AG04449 (cell line): ENCODE measurements at regions not wholly inside any gene's neighbourhood (a gene's known extent, or its start where the extent isn't known, plus 50 kb on each side); places are given as distances from the start of the nearest gene placed in this dataset.

Source experiments
- CTCF ChIA-PET: fragments of 350-600 bp; formaldehyde crosslinking; extraction: SDS; loops from one replicate; lab custom pipeline; 2021; ENCODE audit warnings: antibody characterized with exemption; lab: Yijun Ruan, JAX
- POLR2A ChIA-PET: fragments of 400-600, 350-600 bp; formaldehyde crosslinking; extraction: SDS; loops from one replicate; lab custom pipeline; 2020; ENCODE audit warnings: antibody characterized with exemption, inconsistent platforms; lab: Yijun Ruan, JAX
- DNase-seq: peaks from one replicate; pipeline ENCODE4 v3.0.0-alpha.2; 2010; ENCODE audit warnings: low read depth, low spot score
- H3K4me3 ChIP-seq: 2 replicates; pipeline ENCODE4 v1.5.1; 2011; ENCODE audit warnings: low read depth, mild to moderate bottlenecking, control low read depth, low read length
- TF ChIP-seq, protein P1 (sequence below): IDR thresholded peaks from one replicate; pipeline ENCODE4 v1.5.1; 2011; ENCODE audit warnings: mild to moderate bottlenecking, moderate library complexity, low read length, control low read depth, inconsistent platforms; ENCODE audit not compliant: insufficient read depth; ENCODE audit errors: missing control alignments

DNA sequence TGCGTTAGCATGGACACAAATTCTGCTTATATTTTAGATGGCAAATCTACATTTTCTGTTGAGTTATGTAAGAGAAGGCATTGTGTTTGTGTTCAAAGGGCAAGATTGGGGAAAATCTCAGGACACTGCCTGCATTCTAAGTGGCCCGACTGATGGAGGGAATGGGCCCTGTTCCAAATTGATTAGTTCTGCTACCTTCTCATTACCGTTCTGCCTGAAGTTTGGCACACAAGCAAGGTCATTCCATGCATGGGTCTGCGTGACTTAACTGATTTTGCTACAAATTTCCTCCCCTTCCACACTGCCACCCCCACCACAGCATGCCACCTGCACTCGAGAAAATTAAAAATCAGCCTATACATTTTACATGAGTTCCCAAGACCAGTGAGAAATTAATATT is 409.9 kb downstream of the BRINP1 start:
- ChIA-PET POLR2A (no interaction called here), CTCF (no interaction called here)
- TF ChIP-seq, protein P1, sequence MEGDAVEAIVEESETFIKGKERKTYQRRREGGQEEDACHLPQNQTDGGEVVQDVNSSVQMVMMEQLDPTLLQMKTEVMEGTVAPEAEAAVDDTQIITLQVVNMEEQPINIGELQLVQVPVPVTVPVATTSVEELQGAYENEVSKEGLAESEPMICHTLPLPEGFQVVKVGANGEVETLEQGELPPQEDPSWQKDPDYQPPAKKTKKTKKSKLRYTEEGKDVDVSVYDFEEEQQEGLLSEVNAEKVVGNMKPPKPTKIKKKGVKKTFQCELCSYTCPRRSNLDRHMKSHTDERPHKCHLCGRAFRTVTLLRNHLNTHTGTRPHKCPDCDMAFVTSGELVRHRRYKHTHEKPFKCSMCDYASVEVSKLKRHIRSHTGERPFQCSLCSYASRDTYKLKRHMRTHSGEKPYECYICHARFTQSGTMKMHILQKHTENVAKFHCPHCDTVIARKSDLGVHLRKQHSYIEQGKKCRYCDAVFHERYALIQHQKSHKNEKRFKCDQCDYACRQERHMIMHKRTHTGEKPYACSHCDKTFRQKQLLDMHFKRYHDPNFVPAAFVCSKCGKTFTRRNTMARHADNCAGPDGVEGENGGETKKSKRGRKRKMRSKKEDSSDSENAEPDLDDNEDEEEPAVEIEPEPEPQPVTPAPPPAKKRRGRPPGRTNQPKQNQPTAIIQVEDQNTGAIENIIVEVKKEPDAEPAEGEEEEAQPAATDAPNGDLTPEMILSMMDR, result no peak
- no peak overlapping the region for H3K4me3 ChIP-seq
- no peak for DNase-seq

DNA sequence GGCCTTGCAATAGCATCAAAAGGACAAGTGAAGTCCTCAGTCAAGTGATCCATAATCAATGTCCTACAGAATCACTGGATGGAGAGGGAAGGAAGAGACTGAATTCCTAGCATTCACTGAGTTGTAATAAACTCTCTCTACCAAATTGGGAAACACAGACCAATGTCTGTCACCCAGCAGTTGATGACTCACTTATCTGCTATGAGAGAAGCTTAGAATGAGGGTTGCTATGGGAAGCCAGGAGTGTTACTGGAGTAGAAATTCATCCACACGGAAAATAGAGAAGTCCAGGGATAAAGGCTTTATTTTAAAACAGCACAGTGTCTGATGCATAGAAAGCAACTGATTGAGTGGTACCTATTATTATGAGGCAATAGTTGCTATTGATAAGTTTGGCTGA is 407.4 kb downstream of the BRINP1 start:
- ChIA-PET CTCF (no interaction called here), POLR2A (no interaction called here)
- DNase-seq, result peak; percentile 29
- TF ChIP-seq, protein P1, result no peak
- no peak overlapping the region for H3K4me3 ChIP-seq

DNA sequence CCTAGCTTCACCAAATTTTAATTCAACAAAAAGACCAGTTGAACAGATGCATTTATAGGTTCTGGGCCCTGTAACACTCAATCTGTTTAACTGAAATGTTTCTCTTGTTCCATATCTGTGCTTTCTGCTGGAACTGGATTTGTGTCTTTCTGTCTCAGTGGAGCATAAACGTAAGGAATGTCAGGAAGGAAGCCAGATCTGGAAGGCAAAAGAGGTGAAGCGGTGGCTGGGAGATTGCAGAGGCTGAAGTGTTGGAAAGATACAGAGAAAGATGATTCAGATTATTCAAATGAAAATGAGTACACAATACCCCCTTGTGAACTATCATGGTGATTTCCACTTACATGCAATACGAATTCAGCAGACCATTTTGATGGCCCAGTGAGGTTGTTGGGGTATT is 406.8 kb downstream of the BRINP1 start:
- ChIA-PET CTCF (no interaction called here), POLR2A (no interaction called here)
- TF ChIP-seq, protein P1, result no peak
- DNase-seq, result no peak
- no peak overlapping the region for H3K4me3 ChIP-seq

DNA sequence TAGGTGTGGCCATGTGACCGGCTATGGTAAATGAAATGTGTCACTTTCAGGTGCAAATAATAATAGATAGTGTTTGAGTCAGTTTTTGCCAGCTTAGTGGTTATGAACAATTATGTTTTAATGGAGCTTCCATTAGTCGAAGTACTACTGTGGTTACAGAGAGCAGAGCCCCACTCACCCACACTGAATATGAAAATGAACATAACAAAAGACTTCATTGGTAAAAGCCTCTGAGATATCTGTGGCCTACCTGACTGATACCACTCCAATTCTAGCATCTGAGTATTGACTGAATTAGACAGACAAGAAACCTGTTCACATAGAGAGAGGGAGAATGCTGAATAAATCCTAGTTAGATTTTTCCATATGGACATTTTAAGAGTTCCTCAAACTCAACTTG is 405.6 kb downstream of the BRINP1 start:
- DNase-seq, result no peak
- TF ChIP-seq, protein P1, result no peak
- CTCF ChIA-PET, result no interaction called here
- POLR2A ChIA-PET, result no interaction called here
- H3K4me3 ChIP-seq, result no peak overlapping the region

DNA sequence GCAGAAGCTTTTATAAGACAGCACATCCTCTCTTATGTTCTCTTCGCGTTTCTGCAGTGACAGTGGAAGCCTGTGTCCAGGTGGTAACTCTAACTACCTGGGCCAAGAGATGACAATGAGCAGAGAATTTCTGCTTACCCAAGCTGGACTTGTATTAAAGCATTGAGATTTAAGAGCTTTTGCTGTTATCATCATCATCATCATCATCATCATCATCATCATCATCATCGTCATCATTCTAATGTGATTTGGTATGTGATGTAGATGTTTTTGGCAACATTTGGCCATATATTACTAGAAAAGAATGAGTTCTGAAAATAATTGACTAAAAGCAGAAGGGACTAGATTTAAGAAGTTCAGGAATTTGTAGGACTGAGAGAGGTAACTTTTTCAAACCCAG is 401.3 kb downstream of the BRINP1 start:
- no peak for DNase-seq
- ChIA-PET CTCF (no interaction called here), POLR2A (no interaction called here)
- no peak overlapping the region for H3K4me3 ChIP-seq
- TF ChIP-seq, protein P1, result no peak

DNA sequence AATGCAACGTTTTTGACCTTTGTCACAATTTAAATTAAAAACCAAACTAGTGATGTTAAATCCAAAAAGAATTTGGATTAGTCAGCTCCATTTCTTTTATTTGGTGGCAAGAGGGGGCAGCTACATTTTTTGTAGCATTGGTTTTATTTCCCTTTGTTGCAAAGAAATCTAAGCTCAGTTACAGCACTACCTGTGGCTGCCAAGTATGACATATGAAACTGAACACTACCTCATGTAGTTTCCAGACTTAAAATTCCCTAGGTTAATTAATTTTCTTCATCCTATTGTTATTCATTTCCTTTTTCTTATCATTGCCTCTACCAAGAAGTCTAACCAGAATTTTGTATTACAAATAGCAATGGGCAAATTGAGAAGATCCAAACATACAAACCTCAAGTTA is 393.5 kb downstream of the BRINP1 start:
- no peak for DNase-seq
- POLR2A ChIA-PET, result interaction anchor here (0.9 kb wide), 1 partner anchor 28 kb away, joined by 3 read pairs; no protein-coding TSS in a partner anchor
- CTCF ChIA-PET, result no interaction called here
- H3K4me3 ChIP-seq, result no peak overlapping the region
- TF ChIP-seq, protein P1, result no peak
